ENCODE measurements at regions not wholly inside any gene's neighbourhood (a gene's known extent, or its start where the extent isn't known, plus 50 kb on each side); places are given as distances from the start of the nearest gene placed in this dataset.
"Not testable (repeated sequence)": the region's sequence is repeated elsewhere in the genome, so short reads cannot be mapped to it uniquely, and the experiment has no call there.

DNA sequence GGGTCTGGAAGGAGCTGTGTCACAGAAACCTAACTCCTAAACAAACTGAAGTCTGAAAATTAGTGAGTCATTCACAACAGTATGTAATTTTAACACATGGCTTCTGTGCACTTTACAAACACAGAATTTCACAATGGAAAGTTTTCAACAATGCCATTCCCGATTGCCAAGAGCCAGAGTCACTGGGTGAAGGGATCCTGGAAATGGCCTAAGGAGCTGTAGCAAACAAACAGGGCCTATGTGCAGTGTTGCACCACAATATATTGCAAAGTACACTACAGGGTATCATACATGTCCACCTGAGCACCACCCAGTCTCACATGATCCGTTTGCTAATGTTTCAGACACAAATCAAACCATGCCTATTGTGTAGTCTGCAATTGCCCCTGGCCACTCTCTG is 184.7 kb upstream of the OTX2 start (continued):
- no peak for TF ChIP-seq ZNF276 (CRISPR knock-in tag; IDR thresholded peaks at IDR 0.05; ENCODE audit: low read depth)
- TF ChIP-seq ZBTB33 (CRISPR knock-in tag; IDR thresholded peaks at IDR 0.05) = no peak

GRCh38 chr14:56992332-56992820 is 182.1 kb upstream of the OTX2 start:
- H3K27ac ChIP-seq (ENCODE audit: extremely low read length, insufficient read depth, low read length) = no peak overlapping the region
- no peak overlapping the region for H3K9ac ChIP-seq (ENCODE audit: insufficient read depth, low read depth, low read length)
- H3K36me3 ChIP-seq (replicated peaks in 1 of 2; ENCODE audit: control insufficient read depth in 1 of 2, insufficient read depth in 2 of 2, low read length in 2 of 2) = no peaks in the 10 kb centered on the region
- intact Hi-C loops (cut with micrococcal nuclease; ENCODE audit: unreplicated experiment) = no loop called here
- H3K4me2 ChIP-seq (ENCODE audit: low read depth, low read length) = no peak overlapping the region
- H4K20me1 ChIP-seq (ENCODE audit: insufficient read depth, low read length) = no peaks in the 10 kb centered on the region
- TF ChIP-seq HNRNPLL (IDR thresholded peaks at IDR 0.05; ENCODE audit: low read depth, low read length, poor library complexity, severe bottlenecking) = no peak
- TF ChIP-seq ZFP90 (CRISPR knock-in tag; IDR thresholded peaks at IDR 0.05; ENCODE audit: borderline replicate concordance) = no peak
- no peak for TF ChIP-seq ZNF724P (CRISPR knock-in tag; IDR thresholded peaks at IDR 0.05; ENCODE audit: borderline replicate concordance)
- TF ChIP-seq KDM5A (IDR thresholded peaks at IDR 0.05; ENCODE audit: borderline replicate concordance, low read length) = no peak
- TF ChIP-seq FOXP1 (IDR thresholded peaks at IDR 0.05) = no peak
- no peak for TF ChIP-seq FOXP1 (CRISPR knock-in tag; IDR thresholded peaks at IDR 0.05)
- no peak for TF ChIP-seq ARNTL (CRISPR knock-in tag; IDR thresholded peaks at IDR 0.05)
- TF ChIP-seq TRIM24 (CRISPR knock-in tag; IDR thresholded peaks at IDR 0.05) = no peak
- no peak for TF ChIP-seq CBFB (CRISPR knock-in tag; IDR thresholded peaks at IDR 0.05)
- TF ChIP-seq PRMT3 (CRISPR knock-in tag; IDR thresholded peaks at IDR 0.05; ENCODE audit: borderline replicate concordance, low read depth) = no peak
- DNase-seq (ENCODE audit: low spot score) = no peak
- H3K79me2 ChIP-seq (ENCODE audit: insufficient read depth, low read length) = no peaks in the 10 kb centered on the region
- no peak overlapping the region for H3K4me3 ChIP-seq (replicated peaks in 1 of 3; ENCODE audit: insufficient read depth in 1 of 3, low read depth in 2 of 3, low read length in 3 of 3)
- ATAC-seq = no peak
- no peaks in the 10 kb centered on the region for H3K9me3 ChIP-seq (ENCODE audit: low read length)
- no peak for FAIRE-seq
- in situ Hi-C loops (cut with HindIII; ENCODE audit: extremely low pct_ligation_motif_present, low pct_unique_long_range_greater_than_20kb) = no loop called here
- no peaks in the 10 kb centered on the region for H3K4me1 ChIP-seq (ENCODE audit: insufficient read depth, low read length)
- no peak overlapping the region for H2AFZ ChIP-seq (ENCODE audit: low read length)
- ChIA-PET CTCF (ENCODE audit: low intra/inter-chr PET ratio, low total read pairs) (no interaction called here), POLR2A (no interaction called here)
- 38% methylated on average over 18 of the region's 19 CpGs for WGBS (ENCODE audit: low lambda C conversion rate)
- H3K27me3 ChIP-seq (ENCODE audit: control insufficient read depth in 1 of 2, insufficient read depth in 2 of 2, low read length in 2 of 2) = no peaks in the 10 kb centered on the region
- no TSS peak for BruUV-seq (replicated peaks)

GRCh38 chr14:56990991-56991627 is 180.8 kb upstream of the OTX2 start:
- BruUV-seq (replicated peaks); FAIRE-seq; CTCF ChIA-PET (ENCODE audit: low intra/inter-chr PET ratio, low total read pairs); in situ Hi-C loops (cut with HindIII; ENCODE audit: extremely low pct_ligation_motif_present, low pct_unique_long_range_greater_than_20kb); H4K20me1 ChIP-seq (ENCODE audit: insufficient read depth, low read length); H3K9me3 ChIP-seq (ENCODE audit: low read length); POLR2A ChIA-PET; DNase-seq (ENCODE audit: low spot score); H3K79me2 ChIP-seq (ENCODE audit: insufficient read depth, low read length); H2AFZ ChIP-seq (ENCODE audit: low read length); intact Hi-C loops (cut with micrococcal nuclease; ENCODE audit: unreplicated experiment); ATAC-seq; H3K27me3 ChIP-seq (ENCODE audit: control insufficient read depth in 1 of 2, insufficient read depth in 2 of 2, low read length in 2 of 2); H3K4me2 ChIP-seq (ENCODE audit: low read depth, low read length); H3K36me3 ChIP-seq (replicated peaks in 1 of 2; ENCODE audit: control insufficient read depth in 1 of 2, insufficient read depth in 2 of 2, low read length in 2 of 2); H3K27ac ChIP-seq (ENCODE audit: extremely low read length, insufficient read depth, low read length); H3K4me3 ChIP-seq (replicated peaks in 1 of 3; ENCODE audit: insufficient read depth in 1 of 3, low read depth in 2 of 3, low read length in 3 of 3); H3K9ac ChIP-seq (ENCODE audit: insufficient read depth, low read depth, low read length); H3K4me1 ChIP-seq (ENCODE audit: insufficient read depth, low read length): not testable (repeated sequence)
- 90% methylated on average over 15 of the region's 41 CpGs for whole genome bisulfite sequencing (ENCODE audit: low lambda C conversion rate)

All from HepG2 (cell line).